HG02938 (cell line): ENCODE measurements at regions not wholly inside any gene's neighbourhood (a gene's known extent, or its start where the extent isn't known, plus 50 kb on each side); places are given as distances from the start of the nearest gene placed in this dataset.
A peak's percentile ranks its signal among the peaks of the same experiment; 100 is the strongest.
"Not testable (repeated sequence)": the region's sequence is repeated elsewhere in the genome, so short reads cannot be mapped to it uniquely, and the experiment has no call there.

ENCODE experiments used
- ATAC-seq: cut with Tn5 transposase; IDR thresholded peaks from one replicate; pipeline ENCODE4 v1.9.1; 2021; ENCODE audit warnings: mild to moderate bottlenecking, moderate library complexity; ENCODE audit not compliant: unreplicated experiment

GRCh38 chr12:131445795-131446194 lies 265.1 kb upstream of the SFSWAP start:
- ATAC-seq, result no peak

DNA sequence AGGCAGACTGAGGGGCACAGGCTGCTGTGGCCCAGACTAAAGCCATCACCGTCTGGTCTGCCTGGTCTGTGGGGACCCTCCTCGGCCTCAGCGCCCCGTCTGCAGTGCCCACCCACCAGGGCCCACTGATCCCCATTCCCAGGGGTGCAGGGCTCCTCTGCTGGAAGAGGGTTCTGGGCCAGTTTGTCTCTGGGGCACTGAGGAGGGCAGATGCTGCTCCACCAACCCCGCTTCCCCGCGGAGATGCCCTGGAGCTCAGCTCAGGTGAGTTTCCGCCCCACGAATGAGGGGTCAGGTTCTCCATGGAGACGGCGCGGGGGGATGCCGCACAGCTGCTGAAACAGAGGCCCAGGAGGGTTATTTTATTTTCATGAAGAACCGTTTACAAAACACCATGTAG lies 263.3 kb upstream of the SFSWAP start:
- ATAC-seq, result not testable (repeated sequence)

- no peak for ATAC-seq
Observed at GRCh38 chr12:131448254-131448795, 262.6 kb upstream of the SFSWAP start.

- ATAC-seq, result no peak
Observed at GRCh38 chr12:131449027-131449426, 261.9 kb upstream of the SFSWAP start.

GRCh38 chr12:131452444-131452860 lies 258.4 kb upstream of the SFSWAP start:
- no peak for ATAC-seq

DNA sequence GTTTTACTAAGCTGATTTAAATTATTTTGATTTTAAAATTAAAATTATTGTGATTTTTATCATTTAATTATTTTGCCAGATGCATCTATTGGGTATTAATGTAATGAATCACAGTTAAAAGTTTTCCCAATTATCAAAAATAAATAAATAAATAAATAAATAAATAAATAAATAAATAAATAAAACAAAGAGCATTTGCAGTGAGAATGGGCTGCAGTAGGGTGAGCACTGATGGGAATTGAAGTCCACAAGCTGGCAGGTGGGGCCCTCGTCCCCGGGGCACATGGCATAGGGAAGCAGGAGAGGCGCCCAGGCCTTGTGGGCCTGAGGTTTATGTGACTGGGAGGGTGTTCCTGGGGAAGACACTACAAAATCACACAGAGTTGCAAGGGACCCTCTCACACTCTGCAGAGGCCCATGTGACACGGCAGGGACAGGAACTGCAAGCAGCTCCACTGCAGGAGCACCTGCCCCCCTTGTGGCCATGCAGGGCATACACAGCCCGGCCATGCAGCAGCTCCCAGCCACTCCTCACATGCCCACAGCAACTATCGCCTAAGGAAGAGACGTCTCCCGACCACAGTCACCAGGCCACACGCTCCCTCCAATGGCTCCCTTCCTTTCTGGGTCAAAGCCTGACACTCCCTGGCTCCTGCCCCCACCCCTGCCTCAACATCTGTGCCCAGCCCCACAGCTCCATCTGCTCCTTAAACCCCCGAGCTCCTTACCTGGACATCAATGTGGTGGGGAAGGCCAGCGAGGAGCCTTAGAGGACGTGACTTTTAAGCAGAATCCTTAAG lies 256.3 kb upstream of the SFSWAP start:
- ATAC-seq, result peak; percentile 93

GRCh38 chr12:131455218-131455506 lies 255.7 kb upstream of the SFSWAP start:
- ATAC-seq, result no peak

- ATAC-seq, result no peak
Observed at GRCh38 chr12:131455581-131456110, 255.2 kb upstream of the SFSWAP start.

- no peak for ATAC-seq
Observed at GRCh38 chr12:131456301-131457027, 254.4 kb upstream of the SFSWAP start.

DNA sequence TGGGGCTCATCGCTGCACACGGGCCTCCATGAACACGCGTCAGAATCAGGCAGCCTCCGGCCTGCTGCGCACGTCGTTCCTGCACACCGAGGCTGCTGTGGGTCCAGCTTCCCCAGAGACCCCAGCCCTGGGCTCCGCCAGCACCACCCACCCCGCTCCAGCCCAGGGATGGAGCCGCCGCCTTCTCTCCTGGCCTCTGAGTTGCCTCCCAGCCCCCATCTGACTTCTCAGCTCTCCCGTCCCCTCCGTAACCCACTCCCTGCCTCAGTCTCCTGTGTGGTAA lies 253.9 kb upstream of the SFSWAP start:
- ATAC-seq, result no peak

- ATAC-seq, result no peak
Observed at GRCh38 chr12:131457331-131458047, 253.4 kb upstream of the SFSWAP start.

GRCh38 chr12:131458048-131458374 lies 252.9 kb upstream of the SFSWAP start:
- no peak for ATAC-seq

DNA sequence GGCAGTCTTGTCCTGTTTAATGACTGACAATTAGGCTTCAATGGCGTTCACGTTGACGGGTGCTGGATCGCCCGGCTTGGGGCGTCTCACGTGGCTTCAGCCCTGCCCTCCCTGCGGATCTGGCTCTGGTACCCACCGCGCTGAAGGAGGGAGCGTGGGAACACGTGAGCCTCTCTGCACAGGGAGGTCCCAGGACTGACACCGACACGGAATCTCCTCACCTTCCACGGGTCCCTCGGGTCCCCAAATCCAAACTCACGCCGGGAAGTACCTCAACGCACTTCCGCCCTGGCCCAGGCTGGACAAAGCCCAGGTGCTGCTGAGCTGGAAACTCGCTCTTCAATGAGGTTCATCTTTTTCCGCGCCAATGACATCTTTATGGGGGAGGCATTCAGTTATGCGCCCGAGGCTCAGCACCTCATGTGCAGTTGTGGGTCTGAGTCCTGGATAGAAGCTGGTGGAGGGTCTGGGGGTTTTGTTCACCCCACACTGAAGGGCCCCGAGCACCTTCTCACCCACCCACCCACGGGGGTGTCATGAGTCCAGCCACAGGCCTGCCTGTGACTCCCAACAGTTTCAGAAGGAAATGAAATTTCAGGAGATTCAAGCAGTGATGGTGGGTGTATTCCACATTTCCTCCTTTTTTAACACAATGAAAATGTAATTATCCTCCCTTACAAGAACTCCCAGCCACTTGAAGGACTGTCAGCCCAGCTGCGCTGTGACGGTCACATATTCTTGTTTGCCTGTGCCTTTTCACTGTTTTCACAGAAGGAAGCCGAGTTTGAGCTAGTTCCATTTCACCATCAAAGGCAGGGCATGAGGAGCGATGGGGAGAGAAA lies 251.7 kb upstream of the SFSWAP start:
- no peak for ATAC-seq

- ATAC-seq, result no peak
Observed at GRCh38 chr12:131459773-131460365, 251.0 kb upstream of the SFSWAP start.

DNA sequence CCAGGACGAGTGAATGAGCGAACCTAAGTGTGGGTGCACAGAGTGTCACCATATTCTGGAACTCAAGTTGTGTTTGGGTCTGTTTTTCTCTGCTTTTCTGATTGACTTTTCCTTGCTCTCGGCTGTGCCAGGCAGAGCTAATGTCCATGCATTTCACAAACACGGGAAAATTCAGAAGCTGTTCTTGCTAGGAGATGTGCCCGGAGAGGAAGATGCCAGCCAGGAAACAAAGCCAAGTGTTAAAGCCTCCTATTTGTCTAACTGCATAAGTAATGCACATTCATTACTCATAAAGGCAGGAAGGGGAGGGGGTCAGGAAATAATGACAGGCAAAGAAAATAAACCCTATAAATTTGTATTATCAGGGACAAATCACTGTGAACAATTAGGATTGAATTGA lies 250.4 kb upstream of the SFSWAP start:
- no peak for ATAC-seq

GRCh38 chr12:131461096-131461495 lies 249.8 kb upstream of the SFSWAP start:
- no peak for ATAC-seq

DNA sequence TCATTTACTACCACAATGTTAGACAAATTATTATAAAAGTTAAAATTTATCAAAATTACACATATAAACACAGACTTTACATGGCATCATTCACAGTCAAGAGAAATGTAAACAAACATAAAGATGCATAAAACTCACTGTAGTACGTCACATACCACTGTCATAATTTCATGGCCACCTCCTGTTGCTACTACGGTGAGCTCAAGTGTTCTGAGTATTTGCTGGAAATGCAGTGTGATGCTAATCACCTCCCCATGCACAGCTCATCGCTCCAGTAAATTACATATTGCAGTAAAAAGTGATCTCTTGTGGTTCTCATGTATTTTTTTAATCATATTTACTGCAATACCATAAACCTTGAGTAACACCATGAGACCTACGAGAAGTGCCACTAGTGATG lies 247.7 kb upstream of the SFSWAP start:
- ATAC-seq, result no peak

DNA sequence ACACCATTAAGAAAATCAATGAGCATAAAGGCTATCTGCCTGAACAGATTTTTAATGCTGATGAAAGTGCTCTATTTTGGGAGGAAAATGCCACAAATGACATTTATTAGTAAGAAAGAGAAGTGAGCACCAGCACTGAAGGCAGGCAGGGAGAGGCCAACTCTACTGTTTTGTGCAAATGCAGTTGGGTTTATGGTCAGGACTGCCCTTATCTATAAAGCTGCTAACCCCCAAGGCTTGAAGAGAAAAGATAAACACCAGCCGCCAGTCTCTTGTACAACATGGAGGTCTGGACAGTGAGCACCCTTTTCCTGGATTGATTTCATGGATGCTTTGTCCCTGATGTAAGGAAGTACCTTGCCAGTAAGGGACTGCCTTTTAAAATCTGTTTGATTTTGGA lies 246.8 kb upstream of the SFSWAP start:
- ATAC-seq, result no peak

DNA sequence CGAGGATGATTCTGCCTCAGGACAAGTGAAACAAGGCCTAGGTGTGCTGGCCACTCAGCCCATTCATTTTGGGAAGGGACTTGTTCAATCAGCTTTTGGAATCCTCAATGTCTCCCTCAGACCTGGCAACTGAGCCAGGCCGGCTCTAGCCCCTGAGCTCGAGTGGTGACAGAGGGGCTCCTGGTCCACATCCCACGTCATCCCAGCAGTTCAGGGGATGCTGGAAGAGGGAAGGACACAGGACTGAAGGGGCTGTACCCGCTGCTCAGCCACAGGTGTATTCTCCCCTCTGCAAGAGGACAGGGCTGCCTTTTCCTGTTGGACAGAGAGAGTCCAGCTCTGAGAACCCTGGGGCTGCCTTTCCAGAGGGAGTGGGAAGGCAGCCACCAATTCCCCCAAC lies 244.6 kb upstream of the SFSWAP start:
- no peak for ATAC-seq

GRCh38 chr12:131466932-131467331 lies 244.0 kb upstream of the SFSWAP start:
- ATAC-seq, result no peak
